ENCODE measurements at regions not wholly inside any gene's neighbourhood (a gene's known extent, or its start where the extent isn't known, plus 50 kb on each side); places are given as distances from the start of the nearest gene placed in this dataset.
"Not testable (repeated sequence)": the region's sequence is repeated elsewhere in the genome, so short reads cannot be mapped to it uniquely, and the experiment has no call there.

- DNase-seq (ENCODE audit: low read depth, low spot score), result no peak
Observed at GRCh38 chr13:102538938-102539337, 57.8 kb upstream of the TPP2 start.

GRCh38 chr13:102536695-102537485, 59.9 kb upstream of the TPP2 start:
- DNase-seq (ENCODE audit: low read depth, low spot score), result no peak
- in situ Hi-C loops (cut with HindIII; ENCODE audit: low pct_unique_long_range_greater_than_20kb, low sequenced_read_pairs), result no loop called here

More at GRCh38 chr13:102538938-102539337, 57.8 kb upstream of the TPP2 start:
- in situ Hi-C loops (cut with HindIII; ENCODE audit: low pct_unique_long_range_greater_than_20kb, low sequenced_read_pairs), result no loop called here

GRCh38 chr13:102536196-102536595, 60.6 kb upstream of the TPP2 start:
- in situ Hi-C loops (cut with HindIII; ENCODE audit: low pct_unique_long_range_greater_than_20kb, low sequenced_read_pairs), result no loop called here
- DNase-seq (ENCODE audit: low read depth, low spot score), result no peak

GRCh38 chr13:102530751-102531150, 66.0 kb upstream of the TPP2 start:
- in situ Hi-C loops (cut with HindIII; ENCODE audit: low pct_unique_long_range_greater_than_20kb, low sequenced_read_pairs), result no loop called here
- DNase-seq (ENCODE audit: low read depth, low spot score), result no peak

- DNase-seq (ENCODE audit: low read depth, low spot score); in situ Hi-C loops (cut with HindIII; ENCODE audit: low pct_unique_long_range_greater_than_20kb, low sequenced_read_pairs): not testable (repeated sequence)
Observed at GRCh38 chr13:102522251-102522650, 74.5 kb upstream of the TPP2 start.

- DNase-seq (ENCODE audit: low read depth, low spot score), result no peak
- in situ Hi-C loops (cut with HindIII; ENCODE audit: low pct_unique_long_range_greater_than_20kb, low sequenced_read_pairs), result no loop called here
Observed at GRCh38 chr13:102517959-102518358, 78.8 kb upstream of the TPP2 start.

- DNase-seq (ENCODE audit: low read depth, low spot score), result no peak
- in situ Hi-C loops (cut with HindIII; ENCODE audit: low pct_unique_long_range_greater_than_20kb, low sequenced_read_pairs), result no loop called here
Observed at GRCh38 chr13:102510072-102510471, 86.7 kb upstream of the TPP2 start.

GRCh38 chr13:102508411-102508810, 88.4 kb upstream of the TPP2 start:
- in situ Hi-C loops (cut with HindIII; ENCODE audit: low pct_unique_long_range_greater_than_20kb, low sequenced_read_pairs), result no loop called here
- DNase-seq (ENCODE audit: low read depth, low spot score), result no peak

- no peak for DNase-seq (ENCODE audit: low read depth, low spot score)
- in situ Hi-C loops (cut with HindIII; ENCODE audit: low pct_unique_long_range_greater_than_20kb, low sequenced_read_pairs), result no loop called here
Observed at GRCh38 chr13:102504002-102504401, 92.8 kb upstream of the TPP2 start.

GRCh38 chr13:102495663-102496062, 93.8 kb upstream of the FGF14 start:
- no peak for DNase-seq (ENCODE audit: low read depth, low spot score)
- in situ Hi-C loops (cut with HindIII; ENCODE audit: low pct_unique_long_range_greater_than_20kb, low sequenced_read_pairs), result no loop called here

- no peak for DNase-seq (ENCODE audit: low read depth, low spot score)
- in situ Hi-C loops (cut with HindIII; ENCODE audit: low pct_unique_long_range_greater_than_20kb, low sequenced_read_pairs), result no loop called here
Observed at GRCh38 chr13:102487330-102487729, 85.5 kb upstream of the FGF14 start.

GRCh38 chr13:102484329-102484728, 82.5 kb upstream of the FGF14 start:
- DNase-seq (ENCODE audit: low read depth, low spot score), result peak; percentile 61
- in situ Hi-C loops (cut with HindIII; ENCODE audit: low pct_unique_long_range_greater_than_20kb, low sequenced_read_pairs), result no loop called here

- DNase-seq (ENCODE audit: low read depth, low spot score), result no peak
- in situ Hi-C loops (cut with HindIII; ENCODE audit: low pct_unique_long_range_greater_than_20kb, low sequenced_read_pairs), result no loop called here
Observed at GRCh38 chr13:102472650-102473049, 70.8 kb upstream of the FGF14 start.

- no peak for DNase-seq (ENCODE audit: low read depth, low spot score)
- in situ Hi-C loops (cut with HindIII; ENCODE audit: low pct_unique_long_range_greater_than_20kb, low sequenced_read_pairs), result no loop called here
Observed at GRCh38 chr13:102470283-102470917, 68.6 kb upstream of the FGF14 start.

GRCh38 chr13:102466610-102467190, 64.9 kb upstream of the FGF14 start:
- no peak for DNase-seq (ENCODE audit: low read depth, low spot score)
- in situ Hi-C loops (cut with HindIII; ENCODE audit: low pct_unique_long_range_greater_than_20kb, low sequenced_read_pairs), result no loop called here

- in situ Hi-C loops (cut with HindIII; ENCODE audit: low pct_unique_long_range_greater_than_20kb, low sequenced_read_pairs), result no loop called here
- no peak for DNase-seq (ENCODE audit: low read depth, low spot score)
Observed at GRCh38 chr13:102462570-102462969, 60.7 kb upstream of the FGF14 start.

- DNase-seq (ENCODE audit: low read depth, low spot score), result no peak
- in situ Hi-C loops (cut with HindIII; ENCODE audit: low pct_unique_long_range_greater_than_20kb, low sequenced_read_pairs), result no loop called here
Observed at GRCh38 chr13:102461302-102461701, 59.5 kb upstream of the FGF14 start.

- in situ Hi-C loops (cut with HindIII; ENCODE audit: low pct_unique_long_range_greater_than_20kb, low sequenced_read_pairs), result no loop called here
- no peak for DNase-seq (ENCODE audit: low read depth, low spot score)
Observed at GRCh38 chr13:102460806-102461205, 59.0 kb upstream of the FGF14 start.

GRCh38 chr13:102452836-102453235, 51.0 kb upstream of the FGF14 start:
- in situ Hi-C loops (cut with HindIII; ENCODE audit: low pct_unique_long_range_greater_than_20kb, low sequenced_read_pairs), result no loop called here
- no peak for DNase-seq (ENCODE audit: low read depth, low spot score)

Data from SK-MEL-5 (cell line).